SU-DHL-6 (cell line): ENCODE measurements at regions not wholly inside any gene's neighbourhood (a gene's known extent, or its start where the extent isn't known, plus 50 kb on each side); places are given as distances from the start of the nearest gene placed in this dataset.

Source experiments
- CTCF ChIP-seq: fragments of 200-600 bp; sonication (generic); IDR thresholded peaks from one replicate; pipeline ENCODE4 v1.5.1; 2017; ENCODE audit warnings: antibody characterized with exemption, mild to moderate bottlenecking, low read length, moderate library complexity; ENCODE audit not compliant: insufficient read depth, poor library complexity, severe bottlenecking
- EZH2phosphoT487 ChIP-seq: fragments of 200-600 bp; sonication (generic), shearing (Covaris generic); conservative IDR thresholded peaks from 2 replicates; pipeline ENCODE4 v1.6.1; 2018; ENCODE audit warnings: mild to moderate bottlenecking, antibody characterized with exemption, low read length, moderate library complexity, mixed read lengths

DNA sequence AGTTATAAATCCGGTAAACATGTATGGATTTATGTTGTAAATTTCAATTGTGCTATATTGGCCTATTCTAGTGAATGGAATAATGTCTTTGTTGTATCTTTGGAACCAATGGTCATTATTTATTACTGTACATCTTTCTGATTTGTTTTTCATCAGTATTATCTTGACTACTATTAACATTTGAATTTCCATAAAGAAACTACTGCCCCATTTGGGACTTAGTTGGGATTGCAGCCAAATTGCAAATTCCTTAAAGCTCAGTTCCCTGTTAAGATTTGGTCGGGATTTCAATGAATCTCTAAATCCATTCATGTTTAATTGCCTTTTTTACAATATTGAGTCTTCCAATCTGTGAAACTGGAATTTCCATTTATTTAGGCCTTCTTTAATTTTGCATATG lies 822.4 kb upstream of the CADM2 start:
- TF ChIP-seq CTCF: no peak
- TF ChIP-seq EZH2phosphoT487: no peak
